ENCODE measurements at regions not wholly inside any gene's neighbourhood (a gene's known extent, or its start where the extent isn't known, plus 50 kb on each side); places are given as distances from the start of the nearest gene placed in this dataset.

DNA sequence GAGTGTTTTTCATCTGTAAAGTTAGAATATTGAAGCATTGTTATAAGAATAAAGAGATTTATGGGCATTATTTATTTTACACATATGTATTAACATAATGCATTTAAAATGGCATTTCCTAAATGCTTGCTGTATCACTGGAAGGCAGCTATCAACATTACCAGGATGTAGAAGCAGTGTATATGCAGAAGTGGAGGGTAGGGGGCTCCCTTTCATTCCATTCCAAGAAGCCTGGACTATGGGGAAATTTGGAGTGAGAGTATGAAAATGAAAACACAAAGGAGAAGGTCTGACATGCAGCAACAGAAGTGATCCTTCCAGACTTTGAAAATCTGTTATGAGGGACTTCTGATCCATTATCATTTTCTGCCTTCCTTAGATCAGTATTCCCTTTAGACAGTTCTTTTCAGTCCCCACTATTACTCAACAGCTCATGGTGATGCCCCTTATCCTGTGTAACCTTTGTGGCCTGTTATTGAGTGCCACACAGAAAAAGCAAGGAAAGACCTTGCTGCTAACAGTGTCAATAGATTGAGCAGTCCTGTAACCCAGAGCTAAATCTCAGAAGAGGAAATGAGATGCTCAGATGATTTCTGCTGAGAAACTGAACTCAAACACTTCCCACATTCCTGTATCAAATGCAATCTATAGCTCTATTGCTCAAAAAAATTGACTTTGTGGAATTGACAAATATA, 216.6 kb downstream of the HNMT start:
- Histone ChIP-seq H3K23ac (ENCODE audit: insufficient read length, low read depth, low read length) (no peak overlapping the region), H3T11ph (ENCODE audit: low read length) (no peak overlapping the region), H3K27ac (ENCODE audit: insufficient read length, low read depth, low read length) (no peak overlapping the region), H2AFZ (ENCODE audit: low read length) (no peak overlapping the region), H2BK12ac (ENCODE audit: insufficient read length, low read depth, low read length) (no peak overlapping the region), H4K91ac (ENCODE audit: insufficient read length, low read depth, low read length) (no peak overlapping the region), H4K20me1 (ENCODE audit: control insufficient read depth, insufficient read depth, insufficient read length) (no peaks in the 10 kb centered on the region), H3K23me2 (ENCODE audit: insufficient read length, low read depth, low read length, poor library complexity, severe bottlenecking) (no peaks in the 10 kb centered on the region), H2BK120ac (ENCODE audit: low read depth, low read length, poor library complexity, severe bottlenecking) (no peak overlapping the region), H3K4me2 (ENCODE audit: insufficient read depth, insufficient read length, low read length) (no peak overlapping the region), H3K9ac (ENCODE audit: extremely low read depth, insufficient read length, low read length) (no peak overlapping the region), H2BK5ac (ENCODE audit: insufficient read length, low read length) (no peak overlapping the region), H3K4ac (ENCODE audit: low read depth, low read length) (no peak overlapping the region), H3K56ac (ENCODE audit: insufficient read length, low read depth, low read length) (no peak overlapping the region), H3K4me1 (ENCODE audit: insufficient read depth, low read length) (peaks cover 8% of the 10 kb centered on the region; the same call in 1 of the 2 replicates), H3K27me3 (ENCODE audit: insufficient read depth, low read length) (no peaks in the 10 kb centered on the region), H3K79me1 (ENCODE audit: insufficient read depth, low read depth, low read length, poor library complexity, severe bottlenecking) (no peaks in the 10 kb centered on the region), H3K14ac (ENCODE audit: insufficient read depth, low read length) (no peak overlapping the region), H2BK15ac (ENCODE audit: low read depth, low read length) (no peak overlapping the region), H4K8ac (replicated peaks; ENCODE audit: insufficient read length, low read depth, low read length) (no peak overlapping the region), H3K18ac (ENCODE audit: insufficient read length, low read depth, low read length) (no peak overlapping the region), H3K9me3 (ENCODE audit: control insufficient read depth, low read depth, low read length) (no peaks in the 10 kb centered on the region), H2AK5ac (ENCODE audit: insufficient read length, low read length) (no peak overlapping the region), H2BK20ac (ENCODE audit: low read depth, low read length, poor library complexity, severe bottlenecking) (no peak overlapping the region), H4K5ac (ENCODE audit: insufficient read length, low read depth, low read length) (no peak overlapping the region), H3K79me2 (ENCODE audit: insufficient read depth, low read length) (no peaks in the 10 kb centered on the region)
- DNase-seq, result no peak
- Mint-ChIP-seq H3K4me3 (no peak overlapping the region), H3K36me3 (ENCODE audit: insufficient read depth in 1 of 3, low read depth in 3 of 3) (no peaks in the 10 kb centered on the region), H3K4me1 (peaks cover 31 to 34% of the 10 kb centered on the region in 2 experiments), H3K27me3 (ENCODE audit: low read depth) (no peaks in the 10 kb centered on the region), H3K9me3 (no peaks in the 10 kb centered on the region), H3K27ac (no peak overlapping the region)
- TF ChIP-seq, protein P1, sequence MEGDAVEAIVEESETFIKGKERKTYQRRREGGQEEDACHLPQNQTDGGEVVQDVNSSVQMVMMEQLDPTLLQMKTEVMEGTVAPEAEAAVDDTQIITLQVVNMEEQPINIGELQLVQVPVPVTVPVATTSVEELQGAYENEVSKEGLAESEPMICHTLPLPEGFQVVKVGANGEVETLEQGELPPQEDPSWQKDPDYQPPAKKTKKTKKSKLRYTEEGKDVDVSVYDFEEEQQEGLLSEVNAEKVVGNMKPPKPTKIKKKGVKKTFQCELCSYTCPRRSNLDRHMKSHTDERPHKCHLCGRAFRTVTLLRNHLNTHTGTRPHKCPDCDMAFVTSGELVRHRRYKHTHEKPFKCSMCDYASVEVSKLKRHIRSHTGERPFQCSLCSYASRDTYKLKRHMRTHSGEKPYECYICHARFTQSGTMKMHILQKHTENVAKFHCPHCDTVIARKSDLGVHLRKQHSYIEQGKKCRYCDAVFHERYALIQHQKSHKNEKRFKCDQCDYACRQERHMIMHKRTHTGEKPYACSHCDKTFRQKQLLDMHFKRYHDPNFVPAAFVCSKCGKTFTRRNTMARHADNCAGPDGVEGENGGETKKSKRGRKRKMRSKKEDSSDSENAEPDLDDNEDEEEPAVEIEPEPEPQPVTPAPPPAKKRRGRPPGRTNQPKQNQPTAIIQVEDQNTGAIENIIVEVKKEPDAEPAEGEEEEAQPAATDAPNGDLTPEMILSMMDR (conservative IDR thresholded peaks at IDR 0.05), result peak; percentile 54

Measured in H9 (cell line).